PC-9 (cell line): ENCODE measurements at regions not wholly inside any gene's neighbourhood (a gene's known extent, or its start where the extent isn't known, plus 50 kb on each side); places are given as distances from the start of the nearest gene placed in this dataset.

Source experiments
- BruUV-seq: library from RNA; stranded (reverse); fragments of 400-500 nt; replicated peaks from 2 replicates; lab custom pipeline; 2021; lab: Mats Ljungman, UMichigan
- CTCF ChIA-PET: fragments of 300-600 bp; sonication (Branson Sonifier 250); formaldehyde crosslinking; loops from one replicate; lab custom pipeline; 2022; ENCODE audit warnings: antibody characterized with exemption; lab: Charles Lee
- POLR2A ChIA-PET: fragments of 300-600 bp; sonication (Branson Sonifier 250); formaldehyde crosslinking; loops from one replicate; lab custom pipeline; 2022; ENCODE audit warnings: antibody characterized with exemption; ENCODE audit not compliant: unreplicated experiment; lab: Charles Lee
- DNase-seq, 2 experiments: peaks; one replicate each; pipeline versions ENCODE4 v3.0.0 to v3.0.0-alpha.2; 2015 to 2022; ENCODE audit warnings: mixed read lengths in 1 of 2
- H2AFZ ChIP-seq: fragments of 200-600 bp; sonication (generic); 2 replicates; pipeline ENCODE4 v1.8.1; 2017; ENCODE audit warnings: antibody characterized with exemption
- H3F3A ChIP-seq: fragments of 200-600 bp; sonication (generic); 2 replicates; pipeline ENCODE4 v1.8.1; 2017; ENCODE audit warnings: antibody characterized with exemption, mild to moderate bottlenecking, low read depth; ENCODE audit not compliant: insufficient read depth
- H3K27ac ChIP-seq: fragments of 200-600 bp; sonication (generic); 2 replicates; pipeline ENCODE4 v1.6.1; 2016; ENCODE audit warnings: mixed run types
- H3K27me3 ChIP-seq: fragments of 200-600 bp; sonication (generic); 2 replicates; pipeline ENCODE4 v1.6.1; 2016; ENCODE audit warnings: low read depth, mixed run types; ENCODE audit not compliant: insufficient read depth
- H3K36me3 ChIP-seq: fragments of 200-600 bp; sonication (generic); 2 replicates; pipeline ENCODE4 v1.6.1; 2016; ENCODE audit warnings: low read depth, mixed run types
- H3K4me1 ChIP-seq: fragments of 200-600 bp; sonication (generic); replicated peaks from 2 replicates; pipeline ENCODE4 v1.6.1; 2016; ENCODE audit warnings: mixed run types; ENCODE audit not compliant: insufficient read depth
- H3K4me2 ChIP-seq: fragments of 200-600 bp; sonication (generic); 2 replicates; pipeline ENCODE4 v1.6.1; 2017; ENCODE audit warnings: mixed run types
- H3K4me3 ChIP-seq: fragments of 200-600 bp; sonication (generic); 2 replicates; pipeline ENCODE4 v1.6.1; 2016; ENCODE audit warnings: mixed run types
- H3K79me2 ChIP-seq: fragments of 200-600 bp; sonication (generic); 2 replicates; pipeline ENCODE4 v1.6.1; 2017; ENCODE audit warnings: low read depth, mixed run types
- H3K9me2 ChIP-seq: fragments of 200-600 bp; sonication (generic); 2 replicates; pipeline ENCODE4 v1.8.1; 2017; ENCODE audit warnings: mild to moderate bottlenecking; ENCODE audit not compliant: insufficient read depth
- H3K9me3 ChIP-seq: fragments of 200-600 bp; sonication (generic); 2 replicates; pipeline ENCODE4 v1.8.1; 2016; ENCODE audit warnings: low read depth; ENCODE audit not compliant: insufficient read depth
- H4K20me1 ChIP-seq: fragments of 200-600 bp; sonication (generic); 2 replicates; pipeline ENCODE4 v1.8.1; 2017; ENCODE audit not compliant: insufficient read depth
- CTCF ChIP-seq: fragments of 200-600 bp; sonication (generic); conservative IDR thresholded peaks from 2 replicates; pipeline ENCODE4 v1.6.1; 2017; ENCODE audit warnings: mixed run types, antibody characterized with exemption, mild to moderate bottlenecking, moderate library complexity
- EZH2 ChIP-seq: fragments of 200-600 bp; sonication (generic); IDR thresholded peaks from 2 replicates; pipeline ENCODE4 v1.8.0; 2017; ENCODE audit warnings: antibody characterized with exemption, low read depth
- intact Hi-C: fragments of 100-400 bp; cut with micrococcal nuclease; formaldehyde crosslinking; loops from one replicate; pipeline ENCODE4 v1.10.0; 2022; ENCODE audit not compliant: unreplicated experiment

GRCh38 chr2:174016447-174016846, 51.3 kb upstream of the SP3 start:
- Histone ChIP-seq H3K4me1 (no peaks in the 10 kb centered on the region), H2AFZ (no peak overlapping the region), H3K9me3 (no peaks in the 10 kb centered on the region), H3K79me2 (no peaks in the 10 kb centered on the region), H3K4me3 (no peak overlapping the region), H3K4me2 (no peak overlapping the region), H3F3A (no peaks in the 10 kb centered on the region), H4K20me1 (no peaks in the 10 kb centered on the region), H3K27ac (no peak overlapping the region), H3K36me3 (no peaks in the 10 kb centered on the region), H3K9me2 (no peaks in the 10 kb centered on the region), H3K27me3 (no peaks in the 10 kb centered on the region)
- BruUV-seq, result no TSS peak
- no peak for TF ChIP-seq CTCF
- no peak for TF ChIP-seq EZH2
- POLR2A ChIA-PET, result no interaction called here
- intact Hi-C loops, result no loop called here
- DNase-seq, result no peak
- CTCF ChIA-PET, result no interaction called here

DNA sequence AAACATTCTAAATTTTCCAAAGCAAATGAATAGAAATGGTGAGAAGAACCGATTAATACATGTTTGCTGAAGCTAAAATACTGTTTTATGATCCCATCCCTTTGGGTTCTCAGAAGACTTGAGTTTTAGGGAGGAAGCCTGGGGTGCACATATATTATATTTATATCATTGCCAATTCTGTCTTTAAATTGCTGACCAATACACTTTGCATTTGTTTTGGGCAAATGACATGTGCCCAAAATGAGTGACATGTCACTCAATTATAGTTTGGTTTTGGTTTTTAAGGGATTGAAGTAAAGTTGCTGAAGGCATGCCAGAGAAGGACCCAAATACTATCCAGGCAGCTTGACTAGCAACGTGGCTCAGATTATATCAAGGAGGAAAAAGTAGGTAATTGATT, 50.3 kb upstream of the SP3 start:
- ChIA-PET POLR2A (no interaction called here), CTCF (interaction anchor here (0.6 kb wide), 1 partner anchor 75 kb away, joined by 3 read pairs; no protein-coding TSS in a partner anchor)
- no peaks in the 10 kb centered on the region for H3K9me3 ChIP-seq
- BruUV-seq, result no TSS peak
- no peak overlapping the region for H3K4me2 ChIP-seq
- H3K79me2 ChIP-seq, result no peaks in the 10 kb centered on the region
- no peaks in the 10 kb centered on the region for H3K27me3 ChIP-seq
- intact Hi-C loops, result no loop called here
- no peak overlapping the region for H3K27ac ChIP-seq
- H2AFZ ChIP-seq, result no peak overlapping the region
- DNase-seq, result no peak
- H3K4me3 ChIP-seq, result no peak overlapping the region
- H3K4me1 ChIP-seq, result no peaks in the 10 kb centered on the region
- H3K36me3 ChIP-seq, result no peaks in the 10 kb centered on the region
- H3F3A ChIP-seq, result no peaks in the 10 kb centered on the region
- no peaks in the 10 kb centered on the region for H3K9me2 ChIP-seq
- no peaks in the 10 kb centered on the region for H4K20me1 ChIP-seq
- TF ChIP-seq EZH2 (no peak), CTCF (no peak)
